ENCODE measurements at regions not wholly inside any gene's neighbourhood (a gene's known extent, or its start where the extent isn't known, plus 50 kb on each side); places are given as distances from the start of the nearest gene placed in this dataset.

DNA sequence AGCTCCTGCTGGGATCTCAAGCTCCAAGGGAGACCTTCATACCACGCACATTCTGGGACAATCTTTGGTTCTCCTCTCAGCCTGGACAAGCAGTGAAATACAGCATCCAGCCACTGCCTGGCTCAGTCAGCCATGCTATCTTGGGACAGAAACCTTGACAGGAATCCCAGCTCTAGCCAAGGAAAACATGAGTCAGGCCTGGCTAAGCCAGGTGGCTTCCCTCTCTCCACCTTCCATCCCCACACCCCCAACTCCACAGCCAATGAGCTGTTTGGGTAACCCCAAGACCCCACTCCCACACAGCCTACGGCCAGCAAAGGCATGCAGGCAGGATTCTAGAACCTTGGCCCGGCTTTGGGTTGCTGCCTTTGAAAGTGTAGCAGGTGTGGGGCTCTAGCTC, 64.9 kb downstream of the MCFD2 start:
- TF ChIP-seq, protein P1, sequence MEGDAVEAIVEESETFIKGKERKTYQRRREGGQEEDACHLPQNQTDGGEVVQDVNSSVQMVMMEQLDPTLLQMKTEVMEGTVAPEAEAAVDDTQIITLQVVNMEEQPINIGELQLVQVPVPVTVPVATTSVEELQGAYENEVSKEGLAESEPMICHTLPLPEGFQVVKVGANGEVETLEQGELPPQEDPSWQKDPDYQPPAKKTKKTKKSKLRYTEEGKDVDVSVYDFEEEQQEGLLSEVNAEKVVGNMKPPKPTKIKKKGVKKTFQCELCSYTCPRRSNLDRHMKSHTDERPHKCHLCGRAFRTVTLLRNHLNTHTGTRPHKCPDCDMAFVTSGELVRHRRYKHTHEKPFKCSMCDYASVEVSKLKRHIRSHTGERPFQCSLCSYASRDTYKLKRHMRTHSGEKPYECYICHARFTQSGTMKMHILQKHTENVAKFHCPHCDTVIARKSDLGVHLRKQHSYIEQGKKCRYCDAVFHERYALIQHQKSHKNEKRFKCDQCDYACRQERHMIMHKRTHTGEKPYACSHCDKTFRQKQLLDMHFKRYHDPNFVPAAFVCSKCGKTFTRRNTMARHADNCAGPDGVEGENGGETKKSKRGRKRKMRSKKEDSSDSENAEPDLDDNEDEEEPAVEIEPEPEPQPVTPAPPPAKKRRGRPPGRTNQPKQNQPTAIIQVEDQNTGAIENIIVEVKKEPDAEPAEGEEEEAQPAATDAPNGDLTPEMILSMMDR (conservative IDR thresholded peaks at IDR 0.05; ENCODE audit: low read depth, low read length), result no peak
- peak; percentile 88 for DNase-seq (ENCODE audit: low read depth)
- no peak overlapping the region for H3K4me3 ChIP-seq (ENCODE audit: low read depth, low read length)

DNA sequence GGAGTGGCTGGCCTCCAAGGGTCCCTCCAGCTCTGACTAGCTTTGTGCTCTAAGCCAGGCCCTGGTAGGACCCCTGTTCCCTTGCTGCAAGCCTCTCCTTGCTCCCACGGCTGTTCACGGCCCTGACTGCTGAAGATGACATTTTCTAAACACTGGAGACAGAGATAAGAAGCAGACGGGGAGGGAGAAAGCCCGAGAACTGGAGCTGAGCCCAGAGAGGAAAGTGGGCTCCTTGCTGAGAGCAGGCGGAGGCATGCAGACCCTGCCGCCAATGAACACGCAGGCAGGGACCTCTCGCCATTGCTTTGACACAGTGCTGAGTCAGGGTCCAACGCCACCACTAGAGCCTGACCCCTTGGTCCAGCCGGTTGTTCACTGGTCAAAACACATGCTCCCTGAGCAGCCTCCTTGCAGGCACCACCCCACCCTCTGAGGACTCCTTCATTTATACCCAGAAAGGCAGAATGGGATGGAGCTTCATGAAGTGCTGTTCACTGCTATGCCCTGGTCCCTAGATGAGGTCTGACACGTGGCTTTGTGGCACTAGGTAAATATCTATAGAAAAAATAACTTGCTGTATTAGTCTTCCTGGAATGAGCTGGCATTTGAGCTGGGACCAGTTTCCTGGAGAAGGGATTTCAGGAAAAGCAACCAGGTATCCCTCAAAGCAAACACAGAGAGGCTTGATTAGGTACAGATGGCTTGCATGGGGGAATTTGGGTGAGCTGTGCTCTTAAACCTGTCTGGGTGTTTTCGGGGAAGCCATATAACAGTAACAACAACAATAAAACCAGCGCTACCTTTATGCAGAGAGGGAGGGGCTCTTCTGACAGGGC, 65.7 kb downstream of the MCFD2 start:
- DNase-seq (ENCODE audit: low read depth), result peak; percentile 92
- no peak overlapping the region for H3K4me3 ChIP-seq (ENCODE audit: low read depth, low read length)
- TF ChIP-seq, protein P1 (conservative IDR thresholded peaks at IDR 0.05; ENCODE audit: low read depth, low read length), result no peak

DNA sequence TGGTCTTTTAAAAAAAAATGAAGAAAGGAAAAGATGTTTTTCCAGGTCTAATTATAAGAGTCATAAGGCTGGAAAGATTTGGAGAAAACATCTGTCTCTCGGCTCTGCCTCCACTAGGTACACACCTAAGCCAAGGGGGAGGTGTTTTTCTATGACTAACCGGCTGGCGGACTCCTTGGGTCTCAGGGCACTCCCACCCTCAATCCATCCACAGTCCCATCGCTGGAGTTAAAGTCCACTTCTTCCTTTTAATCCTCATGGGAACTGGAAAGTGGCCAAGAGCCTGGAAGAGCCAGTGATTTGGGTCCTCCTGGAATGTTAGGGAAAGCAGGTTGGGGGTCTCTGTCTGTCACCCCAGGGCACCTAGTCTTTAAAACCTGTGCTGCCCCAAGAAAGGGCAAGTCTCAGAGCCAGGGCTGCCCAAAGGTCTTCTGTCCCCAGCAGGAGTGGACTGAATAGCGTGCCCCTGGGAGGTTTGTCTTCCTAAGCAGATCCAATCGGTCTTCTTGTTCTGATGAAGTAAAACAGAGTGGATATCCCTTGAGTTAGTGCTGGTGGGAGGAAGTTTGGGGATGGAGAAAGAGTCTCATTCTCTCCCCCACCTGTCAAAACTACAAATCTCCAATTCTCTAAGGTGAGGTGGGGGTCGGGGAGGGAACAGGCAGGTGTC, 66.4 kb downstream of the MCFD2 start:
- H3K4me3 ChIP-seq (ENCODE audit: low read depth, low read length), result no peak overlapping the region
- TF ChIP-seq, protein P1 (conservative IDR thresholded peaks at IDR 0.05; ENCODE audit: low read depth, low read length), result no peak
- peak; percentile 28 for DNase-seq (ENCODE audit: low read depth)

DNA sequence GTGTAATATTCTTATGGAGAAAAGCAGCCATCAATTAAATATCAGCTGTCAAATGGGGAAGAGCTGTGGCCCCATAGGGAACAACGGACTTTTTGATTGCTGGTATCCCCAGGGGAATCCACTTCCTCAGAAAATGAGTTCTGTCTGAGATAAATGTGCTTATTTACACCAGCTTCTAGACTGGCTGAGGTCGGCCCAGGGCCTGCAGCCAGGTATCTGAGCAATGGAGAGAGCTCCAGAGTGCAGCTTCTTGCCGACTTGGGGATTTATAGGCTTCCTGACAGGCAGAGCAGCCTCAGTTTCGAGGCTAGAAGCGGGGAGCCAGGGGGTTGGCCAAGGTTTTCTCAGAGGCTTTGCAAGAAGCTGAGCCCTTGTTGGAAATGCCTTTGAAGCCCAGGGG, 67.2 kb downstream of the MCFD2 start:
- TF ChIP-seq, protein P1 (conservative IDR thresholded peaks at IDR 0.05; ENCODE audit: low read depth, low read length), result no peak
- peak; percentile 32 for DNase-seq (ENCODE audit: low read depth)
- H3K4me3 ChIP-seq (ENCODE audit: low read depth, low read length), result no peak overlapping the region

DNA sequence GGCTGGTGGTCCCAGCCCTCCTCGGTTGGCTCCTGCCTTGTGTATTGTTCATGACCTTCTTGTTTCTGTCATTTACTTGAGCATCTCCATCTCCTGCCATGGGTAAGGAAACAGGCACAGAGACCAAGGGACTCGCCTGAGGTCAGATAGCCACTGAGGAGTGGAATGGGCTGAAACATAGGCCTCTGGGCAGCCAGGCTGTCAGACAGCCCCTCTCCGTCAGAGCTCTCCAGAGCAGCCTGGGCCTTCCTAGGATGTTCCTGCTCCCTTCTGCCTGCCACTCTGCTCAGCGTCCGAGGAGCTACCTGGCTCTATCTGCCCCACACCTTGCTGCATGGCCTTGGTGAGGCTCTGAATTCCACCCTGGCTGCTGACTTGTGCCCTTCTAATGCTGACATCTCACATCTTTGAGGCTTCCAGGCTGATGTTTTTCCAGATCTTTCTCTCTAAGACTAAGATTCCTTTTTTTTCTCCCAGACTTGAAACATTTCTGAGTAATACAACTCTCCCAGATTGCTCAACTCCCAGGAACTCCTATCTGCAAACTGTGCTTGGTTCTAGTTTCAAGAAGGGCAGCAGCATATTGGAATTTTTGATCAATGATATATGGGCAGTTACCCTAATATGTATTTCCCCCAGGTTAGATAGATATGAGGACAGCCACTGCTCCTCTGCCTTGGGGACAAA, 67.7 kb downstream of the MCFD2 start:
- no peak overlapping the region for H3K4me3 ChIP-seq (ENCODE audit: low read depth, low read length)
- peak; percentile 82 for DNase-seq (ENCODE audit: low read depth)
- TF ChIP-seq, protein P1 (conservative IDR thresholded peaks at IDR 0.05; ENCODE audit: low read depth, low read length), result no peak

DNA sequence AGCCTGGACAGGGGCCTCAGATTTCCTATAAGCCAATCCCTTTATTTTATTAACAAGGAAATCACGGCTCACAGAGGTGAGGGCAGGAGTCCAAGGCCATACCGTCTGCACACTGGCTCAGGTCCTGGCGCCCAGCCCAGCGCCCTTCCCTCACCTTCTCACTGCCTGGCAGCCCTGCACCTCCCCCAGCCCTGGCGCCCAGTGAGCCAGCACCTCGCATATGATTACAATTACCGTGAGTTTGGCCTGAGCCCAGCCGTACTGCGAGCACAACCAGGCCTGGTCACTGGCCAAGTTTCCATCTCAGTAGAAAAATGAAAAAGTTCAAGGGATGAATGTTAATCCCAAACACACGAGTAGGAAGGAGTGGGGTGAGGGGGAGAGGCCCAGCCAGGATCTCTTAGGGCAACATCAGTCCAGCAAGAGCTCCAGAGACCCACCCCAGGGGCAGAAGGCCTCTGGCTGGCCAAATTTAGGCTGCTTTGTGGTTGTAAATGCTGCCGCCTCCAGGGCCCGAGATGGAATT, 68.4 kb downstream of the MCFD2 start:
- TF ChIP-seq, protein P1 (conservative IDR thresholded peaks at IDR 0.05; ENCODE audit: low read depth, low read length), result peak; percentile 11
- peak; percentile 92 for DNase-seq (ENCODE audit: low read depth)
- no peak overlapping the region for H3K4me3 ChIP-seq (ENCODE audit: low read depth, low read length)
